Lung (tissue), 11 donors: ENCODE measurements at regions not wholly inside any gene's neighbourhood (a gene's known extent, or its start where the extent isn't known, plus 50 kb on each side); places are given as distances from the start of the nearest gene placed in this dataset.

Experiments used
- ATAC-seq: fragments of 200-7000 bp; cut with Tn5 transposase; one replicate; pipeline ENCODE4 v1.9.1; 2020; ENCODE audit warnings: moderate number of reproducible peaks; ENCODE audit not compliant: insufficient read depth, low FRiP score
- DNase-seq, 3 donors: peaks; one replicate each; pipeline ENCODE4 v3.0.0-alpha.2; 2013 to 2017
- H3K27ac ChIP-seq, 2 donors: one replicate each; pipeline ENCODE4 v1.5.1; 2013; ENCODE audit warnings: mild to moderate bottlenecking in 2 of 2, moderate library complexity in 2 of 2, control low read depth in 1 of 2, inconsistent platforms in 1 of 2, low read depth in 1 of 2, low read length in 1 of 2
- H3K27me3 ChIP-seq, 3 donors: one replicate each; pipeline ENCODE4 v1.5.1; 2013; ENCODE audit warnings: low read length in 2 of 3; ENCODE audit not compliant: control insufficient read depth in 3 of 3, insufficient read depth in 3 of 3
- H3K36me3 ChIP-seq, 4 donors: one replicate each; pipeline ENCODE4 v1.5.1; 2013; ENCODE audit warnings: low read length in 4 of 4, mild to moderate bottlenecking in 1 of 4, moderate library complexity in 1 of 4; ENCODE audit not compliant: control insufficient read depth in 4 of 4, insufficient read depth in 4 of 4
- H3K4me1 ChIP-seq, 5 donors: one replicate each; pipeline ENCODE4 v1.5.1; 2013; ENCODE audit warnings: low read length in 5 of 5, mild to moderate bottlenecking in 2 of 5, moderate library complexity in 1 of 5; ENCODE audit not compliant: control insufficient read depth in 5 of 5, insufficient read depth in 5 of 5
- H3K4me3 ChIP-seq: one replicate; pipeline ENCODE4 v1.5.1; 2013; ENCODE audit warnings: mild to moderate bottlenecking, control low read depth, moderate library complexity
- H3K9ac ChIP-seq, 2 donors: one replicate each; pipeline ENCODE4 v1.5.1; 2013; ENCODE audit warnings: low read length in 2 of 2, control low read depth in 1 of 2; ENCODE audit not compliant: insufficient read depth in 1 of 2
- H3K9me3 ChIP-seq, 4 donors: one replicate each; pipeline ENCODE4 v1.5.1; 2013; ENCODE audit warnings: low read length in 3 of 4, mild to moderate bottlenecking in 1 of 4, moderate library complexity in 1 of 4; ENCODE audit not compliant: control insufficient read depth in 4 of 4, insufficient read depth in 3 of 4
- WGBS, 2 donors: extraction: QIAGEN DNeasy Blood & Tissue Kit; methylation state at CpG; one replicate each; pipeline ENCODE4 v1.1.7; 2013; 5-methylcytosine and 5-hydroxymethylcytosine counted together
- TF ChIP-seq, protein P1 (sequence below): IDR thresholded peaks from 2 replicates; pipeline ENCODE4 v1.5.1; 2012; ENCODE audit warnings: mild to moderate bottlenecking; ENCODE audit errors: control extremely low read depth, extremely low read depth
- donor health status: control.
- donor health status: control.
- donor health status: Bipolar disorder and iron deficiency.
- donor health status: healthy.
- donor health status: DM: yes; HTN: yes; CAD: no.

DNA sequence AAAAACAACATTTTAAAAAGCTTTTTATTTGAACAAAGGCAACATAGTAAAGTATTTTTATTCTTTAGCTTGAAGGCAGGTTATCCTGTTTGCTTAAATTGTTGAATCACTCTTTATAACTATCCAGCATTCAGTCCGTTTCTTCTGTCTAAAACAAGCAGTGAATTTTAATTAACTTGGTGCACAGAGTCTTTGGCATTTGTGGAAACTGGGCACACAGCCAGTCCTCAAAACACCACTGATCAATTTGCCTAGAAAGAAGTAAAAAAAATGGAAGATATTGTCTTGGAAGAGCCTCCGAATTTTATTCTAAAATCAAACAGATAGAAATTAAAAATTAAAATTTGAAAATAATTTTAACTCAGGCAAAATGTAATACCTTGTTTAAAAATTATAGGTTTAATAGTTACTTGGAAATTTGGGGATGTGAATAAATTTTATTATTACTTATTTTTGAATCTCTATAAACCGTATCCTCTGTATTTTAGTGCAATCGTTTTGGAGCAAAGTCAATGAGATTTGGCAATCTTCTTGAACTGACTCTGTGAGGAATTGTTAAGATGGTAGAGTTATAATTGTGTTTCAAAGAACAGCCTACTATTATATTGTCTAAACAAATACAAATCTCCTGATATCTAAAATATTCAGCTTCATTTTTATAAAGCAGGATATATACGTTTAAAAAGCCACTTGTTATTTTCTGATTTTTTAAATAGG, 927.0 kb downstream of the SLC16A7 start:
- 73 to 78% methylated on average over 5 of the region's 5 CpGs for WGBS, 2 donors

DNA sequence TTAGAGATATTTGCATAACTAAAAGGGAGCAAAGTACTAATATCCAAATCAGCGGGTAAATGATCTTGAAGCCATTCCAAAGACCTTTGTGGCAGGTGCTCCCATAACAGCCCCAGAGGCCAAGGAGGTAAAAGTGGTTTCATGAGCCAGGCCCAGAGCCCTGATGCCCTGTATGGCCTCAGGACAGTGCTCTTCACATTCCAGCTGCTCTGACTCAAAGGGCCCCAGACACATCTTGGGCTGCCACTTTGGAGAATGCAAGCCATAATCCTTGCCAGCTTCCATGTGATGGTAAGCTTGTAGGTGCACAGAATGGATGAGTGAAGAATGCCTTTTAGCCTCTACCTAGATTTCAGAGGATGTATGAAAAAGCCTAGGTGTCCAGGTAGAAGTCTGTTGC, 933.4 kb downstream of the SLC16A7 start:
- Histone ChIP-seq H3K27me3 (no peaks in the 10 kb centered on the region), H3K4me3 (no peak overlapping the region)

More for the DNA sequence above, 927.0 kb downstream of the SLC16A7 start:
- Histone ChIP-seq H3K36me3 (no peaks in the 10 kb centered on the region), H3K27ac (no peak overlapping the region), H3K4me3 (no peak overlapping the region), H3K9ac (no peak overlapping the region), H3K27me3 (no peaks in the 10 kb centered on the region), H3K9me3 (no peaks in the 10 kb centered on the region), H3K4me1 (no peaks in the 10 kb centered on the region)
- DNase-seq = no peak
- TF ChIP-seq, protein P1, sequence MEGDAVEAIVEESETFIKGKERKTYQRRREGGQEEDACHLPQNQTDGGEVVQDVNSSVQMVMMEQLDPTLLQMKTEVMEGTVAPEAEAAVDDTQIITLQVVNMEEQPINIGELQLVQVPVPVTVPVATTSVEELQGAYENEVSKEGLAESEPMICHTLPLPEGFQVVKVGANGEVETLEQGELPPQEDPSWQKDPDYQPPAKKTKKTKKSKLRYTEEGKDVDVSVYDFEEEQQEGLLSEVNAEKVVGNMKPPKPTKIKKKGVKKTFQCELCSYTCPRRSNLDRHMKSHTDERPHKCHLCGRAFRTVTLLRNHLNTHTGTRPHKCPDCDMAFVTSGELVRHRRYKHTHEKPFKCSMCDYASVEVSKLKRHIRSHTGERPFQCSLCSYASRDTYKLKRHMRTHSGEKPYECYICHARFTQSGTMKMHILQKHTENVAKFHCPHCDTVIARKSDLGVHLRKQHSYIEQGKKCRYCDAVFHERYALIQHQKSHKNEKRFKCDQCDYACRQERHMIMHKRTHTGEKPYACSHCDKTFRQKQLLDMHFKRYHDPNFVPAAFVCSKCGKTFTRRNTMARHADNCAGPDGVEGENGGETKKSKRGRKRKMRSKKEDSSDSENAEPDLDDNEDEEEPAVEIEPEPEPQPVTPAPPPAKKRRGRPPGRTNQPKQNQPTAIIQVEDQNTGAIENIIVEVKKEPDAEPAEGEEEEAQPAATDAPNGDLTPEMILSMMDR = no peak
- no peak for ATAC-seq

DNA sequence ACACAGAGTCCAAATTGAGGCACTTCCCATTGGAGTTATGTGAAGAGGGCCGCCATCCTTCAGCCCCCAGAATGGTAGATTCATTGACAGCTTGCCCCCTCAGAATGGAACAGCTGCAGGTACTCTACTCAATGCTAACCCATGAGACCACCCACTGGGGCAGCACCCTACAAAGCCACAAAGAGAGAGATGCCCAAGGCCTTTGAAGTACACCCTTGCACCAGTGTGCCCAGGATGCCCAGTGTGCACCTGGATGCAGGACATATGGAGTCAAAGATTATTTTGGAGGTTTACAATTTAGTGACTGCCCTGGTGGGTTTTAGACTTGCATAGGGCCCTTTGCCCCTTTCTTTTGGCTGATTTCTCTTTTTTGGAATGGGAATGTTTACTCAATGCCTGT, 933.9 kb downstream of the SLC16A7 start:
- H3K27me3 ChIP-seq = no peaks in the 10 kb centered on the region
- no peak overlapping the region for H3K27ac ChIP-seq
- no peak for DNase-seq
- H3K4me3 ChIP-seq = no peak overlapping the region
- H3K9ac ChIP-seq = no peak overlapping the region
- no peaks in the 10 kb centered on the region for H3K4me1 ChIP-seq
- WGBS, 2 donors = 97 to 100% methylated on average over 1 of the region's 1 CpG
- no peak for ATAC-seq
- H3K36me3 ChIP-seq = no peaks in the 10 kb centered on the region
- H3K9me3 ChIP-seq = no peaks in the 10 kb centered on the region
- TF ChIP-seq, protein P1 = no peak

More for the DNA sequence above, 933.4 kb downstream of the SLC16A7 start:
- TF ChIP-seq, protein P1 = no peak
- no peaks in the 10 kb centered on the region for H3K9me3 ChIP-seq
- ATAC-seq = no peak
- no peaks in the 10 kb centered on the region for H3K36me3 ChIP-seq
- no peak overlapping the region for H3K9ac ChIP-seq
- no peaks in the 10 kb centered on the region for H3K4me1 ChIP-seq
- no peak for DNase-seq
- H3K27ac ChIP-seq = no peak overlapping the region
- WGBS, 2 donors = 89 to 90% methylated on average over 1 of the region's 1 CpG

DNA sequence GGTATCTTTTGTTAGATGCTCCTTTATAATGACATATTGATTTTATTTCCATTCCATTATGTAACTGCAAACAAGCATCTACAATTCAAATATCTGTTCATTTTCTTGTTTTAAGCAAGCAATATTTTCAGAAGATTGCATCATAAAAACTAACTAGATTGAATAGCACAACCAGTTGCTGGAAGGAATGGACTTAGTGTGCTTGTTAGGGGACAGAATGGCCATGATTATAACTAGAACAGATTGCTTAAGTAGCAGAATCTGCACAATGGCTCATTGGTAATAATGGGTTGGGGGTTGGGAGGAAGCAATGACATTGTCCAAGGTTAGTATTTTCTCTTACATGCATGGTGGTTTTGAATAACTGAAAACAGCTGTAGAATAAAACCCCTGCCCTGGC, 939.5 kb downstream of the SLC16A7 start:
- ATAC-seq = no peak
- TF ChIP-seq, protein P1 = no peak

More for the DNA sequence above, 939.5 kb downstream of the SLC16A7 start:
- no peaks in the 10 kb centered on the region for H3K27me3 ChIP-seq
- H3K4me1 ChIP-seq = no peaks in the 10 kb centered on the region
- no peaks in the 10 kb centered on the region for H3K36me3 ChIP-seq
- no peak overlapping the region for H3K27ac ChIP-seq
- peak in 1 of 3 donors; percentile 3 for DNase-seq
- no peak overlapping the region for H3K9ac ChIP-seq
- no peak overlapping the region for H3K4me3 ChIP-seq
- no peaks in the 10 kb centered on the region for H3K9me3 ChIP-seq
